Transverse colon (tissue), 4 donors: ENCODE measurements at regions not wholly inside any gene's neighbourhood (a gene's known extent, or its start where the extent isn't known, plus 50 kb on each side); places are given as distances from the start of the nearest gene placed in this dataset.

Experiments
- DNase-seq: peaks from one replicate; pipeline ENCODE4 v3.0.0-alpha.2; 2019
- H3K27ac ChIP-seq, 4 donors: fragments of 200-600 bp; sonication (generic); 2 replicates each; pipeline ENCODE4 v1.5.1; 2016 to 2018; ENCODE audit warnings: inconsistent platforms in 4 of 4
- H3K27me3 ChIP-seq: fragments of 200-600 bp; sonication (generic); 2 replicates; pipeline ENCODE4 v1.5.1; 2017; ENCODE audit warnings: inconsistent platforms
- H3K36me3 ChIP-seq, 4 donors: fragments of 200-600 bp; sonication (generic); 2 replicates each; pipeline ENCODE4 v1.5.1; 2017 to 2019; ENCODE audit warnings: inconsistent platforms in 4 of 4
- H3K4me1 ChIP-seq, 4 donors: fragments of 200-600 bp; sonication (generic); 2 replicates each; pipeline ENCODE4 v1.5.1; 2017 to 2020; ENCODE audit warnings: inconsistent platforms in 4 of 4
- H3K4me3 ChIP-seq, 4 donors: fragments of 200-600 bp; sonication (generic); 1 replicate in 1 of 4; 2 replicates in 3 of 4; pipeline versions ENCODE4 v1.5.1 to v1.6.1; 2017 to 2019; ENCODE audit warnings: inconsistent platforms in 4 of 4
- H3K9me3 ChIP-seq, 2 donors: fragments of 200-600 bp; sonication (generic); 2 replicates each; pipeline ENCODE4 v1.5.1; 2017 to 2019; ENCODE audit warnings: inconsistent platforms in 2 of 2
- CTCF ChIP-seq, 5 experiments: fragments of 200-600 bp in 3 of 5; fragments of 450-650 bp in 2 of 5; sonication (generic) in 3 of 5; IDR thresholded peaks; 1 replicate in 2 of 5; 2 replicates in 3 of 5; pipeline ENCODE4 v1.5.1; 2016 to 2017; ENCODE audit warnings: antibody characterized with exemption in 5 of 5, inconsistent platforms in 3 of 5, mild to moderate bottlenecking in 2 of 5, moderate library complexity in 1 of 5
- EP300 ChIP-seq: sonication (generic); formaldehyde crosslinking; IDR thresholded peaks from one replicate; pipeline ENCODE4 v1.6.1; 2017; ENCODE audit warnings: antibody characterized with exemption, low read depth
- POLR2A ChIP-seq: fragments of 450-650 bp; IDR thresholded peaks from one replicate; pipeline ENCODE4 v1.6.1; 2016; ENCODE audit warnings: antibody characterized with exemption, mild to moderate bottlenecking, moderate library complexity
- POLR2AphosphoS5 ChIP-seq, 3 donors: sonication (generic); formaldehyde crosslinking; IDR thresholded peaks; one replicate each; pipeline ENCODE4 v1.6.1; 2016; ENCODE audit warnings: antibody characterized with exemption in 3 of 3
- WGBS, 2 donors: methylation state at CpG; one replicate each; pipeline ENCODE4 v1.1.5; 2018; ENCODE audit warnings: low coverage in 1 of 2; 5-methylcytosine and 5-hydroxymethylcytosine counted together
- in situ Hi-C, 4 donors: fragments of 200-750 bp; cut with MboI; loops; one replicate each; pipeline versions ENCODE4 v1.15.0 to v1.15.1; 2017; ENCODE audit warnings: low sequenced_read_pairs in 3 of 4, low pct_ligation_motif_present in 1 of 4, low pct_unique_long_range_greater_than_20kb in 1 of 4
- intact Hi-C: fragments of 100-400 bp; cut with DNase I; formaldehyde crosslinking; loops from one replicate; pipeline ENCODE4 v1.15.1; 2023; ENCODE audit warnings: low total_unique reads

GRCh38 chr5:25060575-25060974 lies 415.8 kb upstream of the CDH10 start:
- intact Hi-C loops (no loop called here), in situ Hi-C loops (no loop called here)
- 79 to 84% methylated on average over 2 of the region's 2 CpGs for WGBS, 2 donors
- no peaks in the 10 kb centered on the region for H3K27me3 ChIP-seq
- no peaks in the 10 kb centered on the region for H3K9me3 ChIP-seq
- TF ChIP-seq POLR2AphosphoS5 (IDR thresholded peaks at IDR 0.05) (no peak), POLR2A (no peak), EP300 (no peak), CTCF (IDR thresholded peaks at IDR 0.05) (no peak)
- no peak overlapping the region for H3K27ac ChIP-seq
- H3K36me3 ChIP-seq, result no peaks in the 10 kb centered on the region
- no peaks in the 10 kb centered on the region for H3K4me1 ChIP-seq
- no peak overlapping the region for H3K4me3 ChIP-seq
- DNase-seq, result no peak

GRCh38 chr5:25056836-25057235 lies 412.1 kb upstream of the CDH10 start:
- in situ Hi-C loops (no loop called here), intact Hi-C loops (no loop called here)
- DNase-seq, result no peak
- Histone ChIP-seq H3K36me3 (no peaks in the 10 kb centered on the region), H3K27me3 (no peaks in the 10 kb centered on the region), H3K4me3 (no peak overlapping the region), H3K27ac (no peak overlapping the region), H3K9me3 (no peaks in the 10 kb centered on the region), H3K4me1 (no peaks in the 10 kb centered on the region)
- no peak for TF ChIP-seq POLR2AphosphoS5 (IDR thresholded peaks at IDR 0.05)
- TF ChIP-seq CTCF (IDR thresholded peaks at IDR 0.05), result no peak
- no peak for TF ChIP-seq EP300
- TF ChIP-seq POLR2A, result no peak

GRCh38 chr5:25033658-25034057 lies 388.9 kb upstream of the CDH10 start:
- no peak overlapping the region for H3K27ac ChIP-seq
- no peaks in the 10 kb centered on the region for H3K36me3 ChIP-seq
- H3K9me3 ChIP-seq, result no peaks in the 10 kb centered on the region
- H3K4me3 ChIP-seq, result no peak overlapping the region
- WGBS, 2 donors, result 71 to 75% methylated on average over 3 of the region's 3 CpGs
- no peaks in the 10 kb centered on the region for H3K4me1 ChIP-seq
- DNase-seq, result no peak
- H3K27me3 ChIP-seq, result no peaks in the 10 kb centered on the region
- intact Hi-C loops, result no loop called here
- TF ChIP-seq CTCF (IDR thresholded peaks at IDR 0.05) (no peak), EP300 (no peak), POLR2A (no peak), POLR2AphosphoS5 (IDR thresholded peaks at IDR 0.05) (no peak)
- in situ Hi-C loops, result no loop called here

GRCh38 chr5:25029004-25029403 lies 384.2 kb upstream of the CDH10 start:
- Histone ChIP-seq H3K27me3 (no peaks in the 10 kb centered on the region), H3K4me1 (no peaks in the 10 kb centered on the region), H3K36me3 (no peaks in the 10 kb centered on the region), H3K27ac (no peak overlapping the region), H3K4me3 (no peak overlapping the region), H3K9me3 (no peaks in the 10 kb centered on the region)
- DNase-seq, result no peak
- intact Hi-C loops, result no loop called here
- in situ Hi-C loops, result no loop called here
- TF ChIP-seq POLR2A, result no peak
- TF ChIP-seq POLR2AphosphoS5 (IDR thresholded peaks at IDR 0.05), result no peak
- TF ChIP-seq EP300, result no peak
- TF ChIP-seq CTCF (IDR thresholded peaks at IDR 0.05), result no peak
